ENCODE measurements at regions not wholly inside any gene's neighbourhood (a gene's known extent, or its start where the extent isn't known, plus 50 kb on each side); places are given as distances from the start of the nearest gene placed in this dataset.
"Not testable (repeated sequence)": the region's sequence is repeated elsewhere in the genome, so short reads cannot be mapped to it uniquely, and the experiment has no call there.

DNA sequence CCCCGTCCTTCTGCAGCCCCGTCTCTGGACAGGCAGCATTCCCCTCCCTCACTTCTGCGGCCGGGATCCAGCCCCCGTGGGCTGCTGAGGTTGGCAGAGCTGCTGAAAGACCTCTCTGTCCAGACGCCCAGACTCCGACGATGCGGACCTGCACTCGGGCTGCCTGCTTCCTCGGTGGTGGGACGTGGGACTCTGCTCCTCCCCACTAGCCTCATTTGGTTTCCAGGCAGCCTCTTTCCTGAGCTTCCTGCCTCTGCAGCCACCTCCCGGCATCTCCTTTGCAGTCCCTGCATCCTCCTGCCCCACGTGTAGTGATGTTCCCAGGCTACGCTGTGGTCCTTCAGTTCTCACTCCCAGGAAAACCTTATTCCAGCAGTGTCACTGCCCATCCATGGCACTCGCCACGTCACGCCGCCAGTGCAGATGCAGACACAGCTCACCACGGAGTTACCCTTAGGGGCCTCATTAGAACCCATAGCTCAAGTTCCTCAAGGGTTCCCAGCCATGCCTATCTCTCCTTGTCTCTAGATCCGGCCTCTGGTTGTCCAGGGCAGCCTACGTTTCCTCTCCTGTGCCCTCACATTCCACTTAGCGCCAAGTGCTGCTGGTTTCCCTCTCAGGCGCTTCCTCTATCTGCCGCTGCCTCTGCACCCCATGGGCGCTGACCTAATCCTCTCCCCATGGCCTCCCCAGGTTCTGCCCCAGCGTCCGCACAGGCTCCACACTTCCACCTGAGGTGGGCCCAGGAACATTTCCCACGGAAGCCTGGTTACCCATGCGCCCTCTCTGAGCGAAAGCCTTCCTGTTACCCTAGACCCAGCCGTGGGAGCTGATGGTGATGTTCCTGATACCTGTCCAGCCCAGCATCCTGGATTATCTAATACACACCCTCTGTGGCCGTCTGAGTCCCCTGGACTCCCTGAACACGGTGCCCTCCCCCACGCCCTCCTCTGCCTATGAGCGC lies 318.3 kb upstream of the MYT1L start:
- DNase-seq = no peak

DNA sequence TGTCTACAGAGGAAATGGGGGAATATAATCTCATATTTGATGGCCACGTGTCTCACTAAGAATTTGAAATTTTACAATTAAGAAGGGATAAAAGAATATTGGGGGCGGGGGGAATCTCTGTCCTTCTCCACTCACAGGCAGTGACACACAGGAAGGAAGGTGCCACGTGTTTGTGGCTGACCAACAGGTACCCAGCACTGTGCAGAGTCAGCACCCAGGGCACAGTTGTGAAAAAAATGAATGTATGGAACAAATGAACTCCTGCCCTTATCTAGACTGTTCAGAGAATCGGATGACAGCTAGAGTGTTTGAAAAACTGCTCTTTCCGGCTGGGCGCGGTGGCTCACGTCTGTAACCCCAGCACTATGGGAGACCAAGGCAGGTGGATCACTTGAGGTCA lies 317.0 kb upstream of the MYT1L start:
- DNase-seq = no peak

DNA sequence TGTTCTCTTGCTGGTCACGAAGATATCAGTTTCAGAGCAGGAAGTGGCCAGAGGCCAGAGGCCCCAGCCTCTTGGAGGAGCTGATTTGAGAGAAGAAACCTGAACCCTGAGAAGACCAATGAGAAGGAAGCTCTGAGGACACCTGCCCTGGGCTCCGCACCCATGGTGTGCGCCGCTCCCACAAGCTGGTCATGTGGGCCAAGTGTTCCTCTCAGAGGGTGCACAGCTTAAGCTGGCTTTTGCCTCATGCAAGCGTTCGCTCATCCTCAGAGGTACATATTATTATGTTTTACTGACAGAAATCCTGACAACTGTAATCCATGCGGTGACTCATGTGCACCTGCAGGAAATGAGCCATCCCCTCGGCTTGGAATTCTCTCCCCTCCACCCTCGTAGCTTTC lies 316.1 kb upstream of the MYT1L start:
- peak in 3 of 51 donors; percentile 18 to 52 (median 24) for DNase-seq

DNA sequence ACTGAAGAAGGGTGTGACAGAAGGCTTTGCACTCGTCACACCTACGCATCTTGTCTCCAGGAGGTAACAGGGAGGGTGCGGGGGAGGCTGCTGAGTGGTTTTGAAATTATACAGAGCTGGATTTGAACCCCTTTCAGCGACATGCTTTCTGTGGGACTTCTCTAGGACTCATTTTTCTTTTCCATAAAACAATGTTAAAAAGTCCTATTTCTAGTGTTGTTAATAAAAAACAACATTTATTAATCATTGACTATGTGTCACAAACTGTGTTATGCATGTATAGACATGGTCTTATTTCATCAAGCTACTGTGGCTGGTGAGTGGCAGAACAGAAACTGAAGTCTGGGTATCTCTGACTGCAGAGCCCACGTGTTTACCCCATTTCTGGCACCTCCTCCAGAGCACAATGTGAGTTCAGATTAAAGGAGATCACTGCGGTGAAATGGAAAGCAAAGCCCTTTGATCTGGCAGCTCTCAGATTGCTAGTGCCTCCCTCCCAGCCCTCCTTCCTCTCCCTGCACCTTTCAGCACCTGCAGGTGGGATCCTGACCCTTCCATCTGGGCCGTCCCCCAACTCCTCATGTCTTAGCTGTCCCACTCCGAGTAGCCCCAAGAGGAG lies 315.5 kb upstream of the MYT1L start:
- DNase-seq = peak in 2 of 51 donors; percentile 28 to 48

DNA sequence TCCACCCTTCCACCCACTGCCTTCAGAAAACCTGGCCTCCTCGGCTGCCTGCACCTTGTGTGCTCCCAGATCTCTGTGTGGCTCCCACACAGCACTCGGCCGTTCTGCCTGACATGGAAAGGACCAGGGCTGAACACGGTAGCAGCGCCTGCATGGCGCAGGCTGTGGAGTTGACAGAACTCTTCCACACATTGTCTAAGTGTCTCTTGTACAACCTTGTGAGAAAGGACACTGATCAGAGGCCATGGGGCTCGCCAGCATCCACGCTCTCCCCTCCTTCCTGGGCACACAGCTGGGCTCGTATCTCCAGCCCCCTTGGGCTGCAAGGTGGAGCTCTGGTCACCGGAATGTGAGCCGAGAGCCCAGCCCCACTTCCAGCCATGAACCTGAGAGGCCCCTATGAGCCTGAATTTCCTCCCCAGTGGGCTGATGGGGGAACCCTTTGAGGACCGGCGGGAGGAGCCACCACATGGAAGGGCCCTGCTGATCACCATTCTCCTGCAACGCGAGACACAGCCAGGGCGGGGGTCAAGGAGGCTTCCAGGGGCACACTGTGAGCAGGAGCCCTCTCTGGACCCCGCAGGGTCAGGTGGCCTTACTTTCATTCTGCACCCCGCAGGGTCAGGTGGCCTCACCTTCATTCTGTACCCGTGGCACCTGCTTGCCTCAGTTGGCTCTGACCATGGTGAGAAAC lies 314.2 kb upstream of the MYT1L start:
- DNase-seq = no peak

DNA sequence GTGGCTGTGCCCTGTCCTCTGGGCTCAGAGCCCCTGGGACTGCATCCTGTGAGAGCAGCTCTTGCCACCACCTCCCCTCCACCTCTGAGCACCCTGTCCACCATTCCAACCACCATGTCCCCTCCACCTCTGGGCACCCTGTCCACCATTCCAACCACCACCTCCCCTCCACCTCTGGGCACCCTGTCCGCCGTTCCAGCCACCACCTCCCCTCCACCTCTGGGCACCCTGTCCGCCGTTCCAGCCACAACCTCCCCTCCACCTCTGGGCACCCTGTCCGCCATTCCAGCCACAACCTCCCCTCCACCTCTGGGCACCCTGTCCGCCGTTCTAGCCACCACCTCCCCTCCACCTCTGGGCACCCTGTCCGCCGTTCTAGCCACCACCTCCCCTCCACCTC lies 313.7 kb upstream of the MYT1L start:
- DNase-seq = not testable (repeated sequence)

DNA sequence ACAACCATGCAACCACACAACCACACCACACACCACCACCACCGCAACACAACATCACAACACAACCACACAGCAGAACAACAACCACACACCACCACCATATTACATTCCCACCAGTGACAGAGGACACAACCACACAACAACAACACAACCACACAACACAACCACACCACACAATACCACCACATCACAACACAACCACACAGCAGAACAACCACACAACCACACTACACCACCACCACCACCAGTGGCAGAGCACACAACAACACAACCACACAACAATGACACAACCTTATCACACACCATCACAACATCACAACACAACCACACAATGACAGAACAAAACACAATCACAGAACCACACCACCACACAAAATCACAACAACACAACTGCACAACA lies 313.0 kb upstream of the MYT1L start:
- no peak for DNase-seq

DNA sequence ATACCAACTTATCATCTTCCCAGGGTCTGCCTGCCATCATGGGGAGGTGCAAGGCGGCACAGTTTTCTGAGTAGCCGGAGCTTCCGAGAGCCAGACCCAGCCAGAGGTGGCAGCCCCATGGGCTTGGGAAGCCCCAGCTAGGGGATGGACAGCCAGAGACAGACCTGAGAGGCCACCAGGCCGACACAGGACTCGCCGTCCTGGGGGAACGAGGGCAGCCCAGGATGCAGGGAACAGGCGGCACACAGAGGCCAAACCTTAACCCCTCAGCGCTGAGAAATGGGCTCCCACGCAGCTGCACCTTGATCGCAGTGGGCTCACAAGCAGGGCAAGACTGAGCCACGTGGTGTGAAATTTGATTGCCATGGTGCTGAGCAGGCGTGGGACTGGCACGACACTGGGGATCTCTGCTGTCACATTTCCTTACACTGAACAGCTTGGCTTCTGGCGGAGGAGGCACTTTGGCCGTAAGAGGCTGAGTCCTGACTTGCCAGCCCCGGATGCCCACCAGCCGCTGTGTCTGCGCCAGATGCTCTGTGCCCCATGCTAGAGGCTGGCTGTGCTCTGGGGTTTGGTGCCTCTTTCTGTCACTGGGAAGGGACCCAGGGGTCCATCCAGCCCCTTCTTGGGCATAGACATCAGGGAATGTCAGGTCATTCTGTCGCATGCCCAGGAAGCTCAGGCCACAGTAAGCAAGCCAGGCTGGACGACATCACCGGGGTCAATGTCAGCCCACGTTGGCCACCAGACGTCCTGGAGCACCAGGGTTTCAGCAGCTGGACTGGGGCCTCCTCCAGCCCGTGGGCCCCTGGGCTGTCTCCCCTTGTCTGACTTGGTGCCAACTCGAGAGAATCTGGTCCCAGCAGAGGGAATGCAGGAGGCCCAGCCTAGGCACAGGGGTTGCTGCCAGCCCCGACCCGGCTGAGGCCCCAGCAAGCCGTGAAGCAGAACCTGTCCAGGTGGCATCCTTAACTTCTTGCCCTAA lies 312.1 kb upstream of the MYT1L start:
- no peak for DNase-seq

DNA sequence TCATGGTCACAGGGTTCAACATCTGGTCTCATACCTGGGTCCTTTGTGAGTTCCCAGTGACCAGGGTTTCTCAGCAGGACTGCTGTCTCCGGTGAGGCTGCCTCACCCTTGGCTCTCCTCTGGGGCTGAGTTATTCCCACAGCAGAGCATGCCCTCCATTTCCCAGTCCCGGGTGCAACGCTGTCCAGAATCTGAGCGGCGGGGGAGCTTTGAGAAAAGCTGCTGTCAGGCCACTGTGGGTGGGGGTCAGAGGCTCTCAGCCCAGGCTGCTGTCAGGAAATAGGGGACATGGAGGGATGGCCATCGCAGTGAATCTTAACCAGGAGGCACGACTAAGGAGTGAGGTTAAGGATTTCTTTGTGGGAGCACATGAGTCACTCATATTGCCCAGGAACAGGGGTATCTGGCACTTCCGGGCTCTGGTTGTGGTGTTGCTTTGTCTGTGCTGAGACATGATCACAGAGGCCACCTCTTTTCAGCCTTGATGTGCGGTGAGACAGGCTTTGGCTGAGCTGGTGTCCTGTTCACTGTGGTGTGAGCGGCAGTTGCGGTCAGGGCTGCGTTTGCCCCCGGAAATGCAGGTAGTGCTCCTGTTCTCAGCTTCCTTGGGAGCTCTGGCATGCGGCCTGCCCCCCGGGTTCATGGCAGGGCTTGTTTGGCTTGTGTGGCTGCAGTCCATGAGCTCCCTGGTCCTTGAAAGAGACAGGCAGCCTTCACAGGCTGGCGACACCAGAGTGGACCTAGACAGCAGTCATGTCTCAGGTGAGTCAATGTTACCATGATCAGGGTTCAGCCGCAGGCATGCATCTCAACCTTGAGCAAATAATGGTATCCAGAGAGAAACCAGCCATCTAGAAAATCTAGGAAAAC lies 310.7 kb upstream of the MYT1L start:
- DNase-seq = no peak

DNA sequence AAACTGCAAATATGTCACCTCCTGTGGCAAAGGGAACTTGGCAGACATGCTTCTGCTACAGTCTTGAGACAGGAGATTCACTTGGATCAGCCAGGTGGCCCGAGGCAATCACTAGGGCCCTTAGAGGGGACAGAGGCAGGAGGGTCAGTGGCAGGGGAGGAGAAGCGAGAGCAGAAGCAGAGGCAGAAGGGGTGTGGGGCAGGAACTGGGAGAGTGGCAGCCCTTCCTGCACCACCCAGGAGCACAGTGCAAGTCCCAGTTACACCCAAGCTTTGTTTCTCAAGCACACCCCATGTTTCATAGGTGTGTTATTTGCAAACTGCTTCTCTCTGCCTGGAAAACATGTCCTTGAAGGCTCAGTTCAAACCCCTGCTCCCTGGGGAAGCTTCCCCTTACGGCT lies 309.7 kb upstream of the MYT1L start:
- DNase-seq = no peak

DNA sequence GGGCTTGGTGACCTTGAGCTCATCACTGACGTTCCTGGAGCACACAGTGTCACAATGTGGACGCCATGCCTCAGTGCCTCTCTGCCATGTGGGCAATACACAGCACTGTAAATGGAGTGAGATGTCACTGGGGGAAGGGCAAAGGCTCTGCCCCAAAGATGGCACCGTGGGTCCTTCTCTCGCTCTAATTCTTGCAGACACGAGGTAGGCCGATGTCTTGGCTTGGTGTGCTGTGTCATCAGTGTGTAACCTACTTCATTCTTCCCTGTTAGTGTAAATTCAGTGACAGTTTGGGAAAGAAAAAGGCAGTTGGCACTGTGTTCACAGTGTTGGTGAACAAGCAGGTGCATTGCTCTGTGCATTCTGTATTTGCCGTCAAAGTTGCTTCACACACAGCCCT lies 309.3 kb upstream of the MYT1L start:
- DNase-seq = no peak

DNA sequence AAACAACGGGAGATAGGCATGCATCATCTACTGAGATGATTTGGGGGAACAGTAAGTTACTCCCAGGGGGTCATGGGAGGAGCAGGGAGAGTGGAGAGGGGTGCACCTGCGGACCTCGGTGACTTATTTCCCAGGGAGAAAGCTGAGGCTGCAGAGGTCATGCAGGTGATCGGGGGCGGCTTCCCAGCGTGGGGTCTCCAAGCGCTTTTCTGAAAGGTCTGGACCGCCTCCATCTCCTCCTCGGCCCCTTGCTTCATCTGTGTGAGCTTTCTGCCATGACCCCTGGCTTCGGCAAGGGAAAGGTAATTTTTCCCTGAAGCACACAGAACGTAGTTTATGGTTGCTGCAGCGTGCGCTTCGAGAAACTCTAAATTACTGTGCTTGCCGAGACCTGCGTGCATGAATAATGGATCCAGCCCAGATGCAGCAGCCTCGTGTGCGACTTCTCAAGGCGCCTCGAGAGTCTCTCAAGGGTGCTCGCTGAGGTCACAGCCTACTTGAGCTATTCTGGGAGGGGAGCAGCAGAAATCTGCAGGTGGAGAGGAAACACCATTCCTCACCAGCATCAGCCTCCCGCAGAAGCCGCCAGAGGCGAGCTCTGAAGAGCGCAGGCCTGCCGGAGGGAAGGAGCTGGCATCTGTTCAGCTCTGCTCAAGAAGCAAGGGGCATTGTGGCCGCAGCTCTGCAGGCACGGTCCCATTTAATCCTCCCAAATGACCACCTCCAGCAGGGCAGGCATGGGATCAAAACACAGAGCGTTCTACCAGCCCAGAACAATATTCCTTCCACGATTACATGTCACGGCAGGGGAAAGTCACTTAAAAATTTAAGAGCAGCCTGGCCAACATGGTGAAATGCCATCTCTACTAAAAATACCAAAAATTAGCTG lies 308.4 kb upstream of the MYT1L start:
- peak in 7 of 51 donors; percentile 10 to 26 (median 22) for DNase-seq

DNA sequence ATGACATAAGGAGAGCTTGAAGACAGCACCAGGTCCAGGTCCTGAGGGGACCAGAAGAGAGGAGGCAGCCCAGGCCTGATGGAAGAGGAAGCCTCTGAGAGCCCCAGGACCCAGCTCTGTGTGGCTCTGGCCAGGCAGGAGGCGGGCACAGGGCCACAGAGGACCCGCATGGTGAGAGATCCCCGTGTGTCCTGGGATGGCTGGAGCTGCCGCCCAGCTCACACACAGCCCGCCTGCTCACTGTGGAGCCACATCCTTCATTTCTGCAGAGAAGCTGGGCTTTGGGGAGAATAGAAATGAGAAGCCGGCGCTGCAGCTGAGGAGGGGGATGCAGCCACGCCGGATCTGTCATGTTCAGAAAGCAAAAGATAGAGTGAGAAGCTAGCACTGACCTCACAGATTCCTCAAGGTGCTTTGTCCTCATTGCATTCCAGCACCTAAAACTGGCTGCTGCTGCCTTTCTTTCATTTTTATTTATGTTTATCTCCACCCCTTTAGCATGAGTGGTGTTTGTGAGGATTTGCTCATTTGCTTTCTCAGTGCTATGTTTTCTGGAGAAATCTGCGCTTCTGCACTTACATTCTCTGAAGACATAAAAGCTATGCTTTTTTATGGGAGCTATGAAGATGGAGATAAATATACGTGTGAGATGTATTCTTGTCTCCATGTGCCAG lies 307.6 kb upstream of the MYT1L start:
- no peak for DNase-seq

DNA sequence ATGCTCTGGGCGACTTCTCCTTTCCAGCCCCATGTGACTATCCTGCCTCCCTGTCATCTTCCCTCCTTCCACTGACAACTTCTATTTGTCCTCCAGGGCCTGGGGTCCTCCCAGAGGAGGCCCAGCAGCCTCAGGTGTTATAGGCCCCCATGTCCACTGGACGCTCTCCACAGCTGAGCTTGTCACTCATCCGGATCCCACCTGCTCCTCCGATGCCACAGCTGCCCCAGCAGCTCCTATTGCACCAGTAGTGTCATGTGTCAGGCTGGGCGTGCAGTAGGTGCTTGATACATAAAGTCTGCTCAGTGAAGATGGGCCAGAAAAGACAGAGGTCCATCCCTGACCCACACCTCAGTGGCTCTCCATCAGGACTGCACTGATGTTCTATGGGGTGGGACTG lies 305.7 kb upstream of the MYT1L start:
- no peak for DNase-seq

DNA sequence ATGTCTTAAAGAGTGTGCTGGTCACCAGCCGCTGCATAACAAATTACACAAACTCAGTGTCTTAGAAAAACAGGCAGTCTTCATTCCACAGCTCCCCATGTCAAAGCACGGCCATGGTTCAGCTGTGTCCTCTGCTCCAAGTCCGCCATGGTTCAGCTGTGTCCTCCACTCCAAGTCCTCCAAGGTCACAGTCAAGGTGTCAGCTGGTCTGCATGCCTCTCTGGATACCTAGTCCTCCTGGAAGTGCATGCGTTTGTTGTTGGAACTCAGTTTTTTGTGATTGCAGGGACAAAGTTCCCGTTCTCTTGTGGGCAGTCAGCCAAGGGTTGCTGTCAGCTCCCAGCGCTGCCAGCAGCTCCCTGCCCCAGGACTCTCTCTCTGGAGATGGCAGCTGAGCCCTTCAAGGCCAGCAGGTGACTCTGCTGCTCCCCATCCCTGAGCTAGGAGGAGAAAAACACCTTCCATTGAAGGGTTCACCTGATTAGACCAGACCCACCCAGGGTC lies 304.0 kb upstream of the MYT1L start:
- DNase-seq = no peak

DNA sequence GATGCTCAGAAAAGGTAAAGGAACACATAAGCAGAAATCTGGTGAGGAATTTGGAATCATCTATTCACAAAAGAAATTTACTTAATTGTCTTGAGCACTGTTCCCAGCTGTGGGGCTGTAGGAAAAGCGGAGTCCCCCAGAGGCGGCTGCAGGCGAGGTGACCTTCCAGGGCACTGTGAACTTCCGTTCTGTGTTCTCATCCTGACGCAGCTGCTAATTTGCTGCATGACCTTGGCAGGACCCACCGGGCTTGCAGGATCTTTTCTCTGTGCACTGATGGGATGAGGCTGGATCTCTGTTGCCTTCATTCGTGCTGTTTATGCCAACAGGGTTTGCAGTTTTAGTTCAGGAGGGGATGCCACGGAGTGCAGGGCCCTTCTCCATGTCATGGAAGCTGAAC lies 301.9 kb upstream of the MYT1L start:
- DNase-seq = no peak

DNA sequence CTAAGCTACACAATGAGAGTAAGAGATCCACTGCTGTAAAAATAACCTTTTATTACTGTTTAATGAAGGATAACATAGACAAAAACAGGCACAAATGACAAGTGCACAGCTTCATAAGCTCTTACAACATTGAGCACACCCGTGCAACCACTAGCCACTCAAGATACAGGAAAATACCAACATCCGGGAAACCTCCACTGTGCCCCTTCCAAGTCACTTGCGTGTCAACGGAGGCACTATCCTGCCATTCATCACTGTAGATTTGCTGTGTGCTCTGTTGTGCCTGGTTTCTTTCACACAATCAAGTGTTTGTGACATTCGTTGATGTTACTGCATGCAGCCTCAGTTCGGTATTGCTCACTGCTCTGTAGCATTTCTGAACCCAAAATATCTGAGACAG lies 292.9 kb upstream of the MYT1L start:
- peak in 2 of 51 donors; percentile 16 to 36 for DNase-seq

DNA sequence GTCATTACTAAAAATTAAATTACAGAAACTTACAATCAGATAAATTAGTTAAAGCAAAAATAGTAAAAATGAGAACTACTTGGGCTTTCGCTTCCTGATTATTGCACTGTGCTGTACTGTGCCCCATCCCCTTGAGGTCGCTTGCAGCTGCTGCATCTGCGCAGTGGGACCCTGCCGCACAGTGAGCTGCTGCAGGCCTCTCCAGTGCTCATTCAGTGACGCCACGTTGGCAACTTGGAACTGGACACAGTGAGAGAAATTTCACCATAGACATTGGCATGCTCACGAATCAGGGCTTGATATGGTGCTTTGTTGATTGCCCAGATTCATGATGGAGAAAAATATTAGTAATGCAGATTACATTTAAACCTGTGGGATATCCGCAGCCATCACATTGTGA lies 290.8 kb upstream of the MYT1L start:
- DNase-seq = no peak

Measured in hypothalamus (tissue), 51 donors.